GM19463 (cell line): ENCODE measurements at regions not wholly inside any gene's neighbourhood (a gene's known extent, or its start where the extent isn't known, plus 50 kb on each side); places are given as distances from the start of the nearest gene placed in this dataset.
"Not testable (repeated sequence)": the region's sequence is repeated elsewhere in the genome, so short reads cannot be mapped to it uniquely, and the experiment has no call there.

ENCODE experiments used
- ATAC-seq: cut with Tn5 transposase; IDR thresholded peaks from one replicate; pipeline ENCODE4 v1.9.1; 2021; ENCODE audit warnings: mild to moderate bottlenecking, moderate library complexity; ENCODE audit not compliant: unreplicated experiment

- ATAC-seq = not testable (repeated sequence)
Measured at GRCh38 chr17:21550031-21550430, 142.3 kb upstream of the KCNJ18 start.

GRCh38 chr17:21551081-21551881 is 141.0 kb upstream of the KCNJ18 start:
- peak; percentile 63 for ATAC-seq

DNA sequence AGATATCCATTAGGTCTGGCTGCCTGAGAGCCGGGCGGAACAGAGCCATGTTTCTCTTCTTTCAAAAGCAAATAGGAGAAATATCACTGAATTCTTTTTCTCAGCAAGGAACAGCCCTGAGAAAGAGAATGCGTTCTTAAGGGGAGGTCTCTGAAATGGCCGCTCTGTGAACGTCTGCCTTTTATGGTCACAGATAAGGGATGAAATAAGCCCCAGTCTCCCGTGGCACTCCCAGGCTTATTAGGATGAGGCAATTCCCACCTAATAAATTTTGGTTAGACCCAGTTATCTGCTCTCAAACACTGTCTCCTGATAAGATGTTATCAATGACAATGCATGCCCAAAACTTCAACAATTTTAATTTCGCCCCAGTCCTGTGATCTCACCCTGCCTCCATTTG is 133.4 kb upstream of the KCNJ18 start:
- ATAC-seq = not testable (repeated sequence)

DNA sequence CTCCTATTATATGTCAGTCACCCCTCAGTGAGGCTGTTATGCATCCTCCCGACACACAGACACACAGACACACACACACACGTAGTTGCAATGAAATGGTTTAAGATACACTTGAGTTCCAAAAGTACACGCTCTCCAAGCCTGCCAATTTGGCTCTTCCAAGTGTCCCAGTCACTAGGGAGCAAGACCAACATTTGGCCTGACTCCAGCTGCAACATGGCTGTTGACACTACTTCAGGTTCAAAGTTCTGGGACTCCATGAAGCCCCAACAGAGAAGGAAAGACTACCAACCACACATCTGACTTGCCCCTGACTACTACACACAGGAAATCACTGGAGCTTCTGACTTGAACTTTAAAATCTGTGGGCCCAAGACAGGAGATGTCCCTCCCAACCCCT is 128.1 kb upstream of the KCNJ18 start:
- no peak for ATAC-seq

- ATAC-seq = not testable (repeated sequence)
Measured at GRCh38 chr17:21564757-21565156, 127.6 kb upstream of the KCNJ18 start.

GRCh38 chr17:21570427-21570826 is 121.9 kb upstream of the KCNJ18 start:
- ATAC-seq = not testable (repeated sequence)

- not testable (repeated sequence) for ATAC-seq
Measured at GRCh38 chr17:21572148-21572547, 120.2 kb upstream of the KCNJ18 start.

GRCh38 chr17:21573271-21573960 is 118.9 kb upstream of the KCNJ18 start:
- ATAC-seq = not testable (repeated sequence)

DNA sequence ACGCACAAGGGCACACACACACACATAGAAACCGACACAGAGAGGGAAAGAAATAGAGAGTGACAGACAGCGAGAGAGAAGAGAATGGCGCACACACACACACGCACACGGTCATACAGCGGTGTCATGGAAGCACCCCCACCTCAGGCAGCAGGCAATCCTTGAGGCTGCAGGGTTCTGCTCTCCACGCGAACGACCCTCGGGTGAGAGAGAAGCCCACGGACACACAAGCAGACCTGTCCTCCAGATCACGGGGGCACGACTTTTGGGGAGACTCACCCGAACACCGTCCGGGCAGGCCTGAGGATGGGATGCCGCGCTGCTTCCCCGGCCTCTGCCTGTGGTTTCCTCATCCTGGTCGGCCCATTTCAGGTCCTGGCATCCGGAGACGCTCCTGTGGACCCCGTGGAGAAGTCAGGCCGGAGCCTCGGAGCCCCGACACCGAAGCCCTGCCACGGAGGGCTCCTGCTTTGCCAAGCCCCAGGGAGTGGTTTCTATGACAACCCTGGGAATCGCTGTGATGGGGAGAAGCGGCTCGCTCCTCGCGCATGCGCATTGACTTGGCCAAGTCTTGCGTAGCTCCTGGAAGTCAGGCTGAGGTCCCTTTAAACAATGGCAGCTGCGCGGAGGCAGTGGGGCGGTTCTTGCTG is 118.2 kb upstream of the KCNJ18 start:
- ATAC-seq = no peak

DNA sequence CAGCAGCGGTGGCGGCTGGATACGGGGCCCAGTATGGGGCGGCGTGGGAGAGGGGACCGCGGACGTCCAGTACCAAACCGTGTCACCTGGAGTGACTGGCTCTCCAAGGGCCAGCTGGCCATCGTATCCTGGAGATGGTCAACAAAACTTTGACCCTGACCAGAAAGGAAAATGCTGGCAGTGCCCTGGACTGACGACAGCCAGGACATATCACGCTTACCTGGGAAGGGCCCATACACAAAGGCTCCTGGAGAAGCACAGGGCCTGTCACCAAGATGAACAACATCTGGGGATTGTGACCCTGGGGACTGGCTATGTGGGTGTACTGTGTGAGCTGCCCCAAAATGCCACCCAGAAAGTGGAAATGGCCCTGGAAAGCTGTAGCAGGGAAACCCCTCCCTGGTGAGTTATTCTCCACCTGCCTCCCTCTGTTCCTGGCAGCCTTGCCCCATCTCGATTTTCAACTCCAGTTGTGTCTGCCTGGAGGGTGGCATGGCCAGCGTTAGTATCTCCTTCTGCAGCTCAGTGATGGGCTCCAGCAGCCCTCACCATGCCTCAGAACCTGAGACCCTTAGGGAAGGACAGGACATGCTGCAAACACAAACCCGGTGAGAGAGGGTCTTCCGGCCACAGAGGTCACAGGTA is 117.6 kb upstream of the KCNJ18 start:
- ATAC-seq = not testable (repeated sequence)

GRCh38 chr17:21578783-21579182 is 113.5 kb upstream of the KCNJ18 start:
- ATAC-seq = not testable (repeated sequence)

- ATAC-seq = no peak
Measured at GRCh38 chr17:21592774-21593173, 99.5 kb upstream of the KCNJ18 start.

- not testable (repeated sequence) for ATAC-seq
Measured at GRCh38 chr17:21593452-21594105, 98.7 kb upstream of the KCNJ18 start.

GRCh38 chr17:21595086-21595485 is 97.2 kb upstream of the KCNJ18 start:
- ATAC-seq = no peak

GRCh38 chr17:21602176-21602575 is 90.1 kb upstream of the KCNJ18 start:
- no peak for ATAC-seq

- ATAC-seq = not testable (repeated sequence)
Measured at GRCh38 chr17:21603292-21603691, 89.0 kb upstream of the KCNJ18 start.

- ATAC-seq = not testable (repeated sequence)
Measured at GRCh38 chr17:21611443-21611842, 80.9 kb upstream of the KCNJ18 start.

DNA sequence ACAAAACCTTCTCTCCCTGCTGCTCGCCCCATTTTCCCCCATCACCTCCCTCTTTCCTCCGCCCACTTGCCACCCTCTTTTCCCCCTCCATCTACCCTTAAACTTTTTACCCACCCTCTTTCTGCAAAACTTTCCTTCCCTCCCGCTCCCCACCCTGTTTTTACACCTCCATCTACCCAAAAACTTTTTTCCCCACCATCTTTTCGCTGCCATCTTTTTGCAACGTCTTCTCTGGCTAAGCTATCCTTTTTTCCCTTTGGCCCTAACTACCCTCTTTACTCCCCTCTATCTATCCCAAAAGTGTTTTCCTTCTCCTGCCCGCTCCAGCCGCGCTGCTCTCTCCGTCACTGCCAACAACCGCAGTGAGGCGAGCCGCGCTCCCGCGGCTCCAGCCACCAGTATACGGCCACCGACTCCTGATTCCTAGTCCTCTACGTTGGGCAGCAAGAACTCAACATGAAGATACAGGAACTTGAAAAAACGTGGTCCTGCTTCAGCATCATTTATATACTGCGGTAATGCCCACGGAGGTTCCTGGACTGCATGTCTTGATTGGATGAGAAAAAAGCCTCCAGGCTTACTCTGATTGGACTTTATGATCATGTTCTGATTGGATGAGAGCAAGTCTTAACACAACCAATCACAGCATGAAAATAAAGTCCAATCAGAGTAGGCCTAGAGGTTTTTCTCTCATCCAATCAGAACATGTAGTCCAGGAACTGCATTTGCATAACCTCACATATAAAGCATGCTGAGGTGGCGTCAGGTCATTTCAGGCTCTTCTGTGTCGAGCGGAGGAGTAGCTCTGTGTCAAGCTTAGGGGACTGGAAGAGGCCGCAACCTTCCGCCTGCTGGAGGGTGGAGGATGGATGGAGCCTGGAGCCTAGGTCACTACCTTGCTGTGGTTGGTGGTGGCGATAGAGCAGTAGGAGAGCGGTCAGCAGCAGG is 79.9 kb upstream of the KCNJ18 start:
- not testable (repeated sequence) for ATAC-seq

DNA sequence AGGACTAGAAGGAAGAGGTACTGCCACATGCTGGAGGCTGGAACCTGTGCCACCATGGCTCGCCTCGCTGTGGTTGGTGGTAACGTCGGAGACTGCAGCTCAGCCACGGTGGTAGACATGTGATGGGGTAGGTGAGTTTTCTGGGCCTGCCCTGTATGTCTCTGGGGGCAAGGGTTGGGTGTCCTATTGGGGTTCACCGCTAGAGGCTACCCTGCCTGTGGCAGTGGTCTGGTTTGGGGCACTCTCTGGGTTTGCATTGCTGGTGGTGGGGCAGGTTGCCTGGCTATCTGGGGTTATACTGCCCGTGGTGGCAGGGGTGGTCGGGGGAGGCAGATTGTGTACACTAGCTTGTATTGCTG is 79.3 kb upstream of the KCNJ18 start:
- no peak for ATAC-seq

DNA sequence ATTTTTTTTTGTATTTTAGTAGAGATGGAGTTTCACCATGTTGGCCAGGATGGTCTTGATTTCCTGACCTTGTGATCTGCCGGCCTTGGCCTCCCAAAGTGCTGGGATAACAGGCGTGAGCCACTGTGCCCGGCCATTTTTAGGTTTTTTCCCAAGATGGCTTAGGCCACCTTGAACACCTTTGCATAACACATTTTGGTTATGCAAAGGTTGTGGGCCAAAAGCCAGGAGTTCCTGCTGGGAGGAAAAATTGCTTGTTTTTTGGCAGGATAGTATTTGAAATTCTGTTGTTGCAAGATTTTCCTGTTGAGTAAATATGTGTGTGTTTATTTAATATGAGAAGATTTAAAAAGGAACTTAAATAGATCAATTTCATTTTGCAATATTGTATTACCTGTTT is 65.3 kb upstream of the KCNJ18 start:
- not testable (repeated sequence) for ATAC-seq
